Daoy (cell line): ENCODE measurements at regions not wholly inside any gene's neighbourhood (a gene's known extent, or its start where the extent isn't known, plus 50 kb on each side); places are given as distances from the start of the nearest gene placed in this dataset.
"Not testable (repeated sequence)": the region's sequence is repeated elsewhere in the genome, so short reads cannot be mapped to it uniquely, and the experiment has no call there.

Experiments
- DNase-seq: peaks from one replicate; pipeline ENCODE4 v3.0.0-alpha.2; 2015; ENCODE audit warnings: low read depth

GRCh38 chr16:19980632-19981265, 92.9 kb downstream of the GPR139 start:
- DNase-seq = peak; percentile 28

DNA sequence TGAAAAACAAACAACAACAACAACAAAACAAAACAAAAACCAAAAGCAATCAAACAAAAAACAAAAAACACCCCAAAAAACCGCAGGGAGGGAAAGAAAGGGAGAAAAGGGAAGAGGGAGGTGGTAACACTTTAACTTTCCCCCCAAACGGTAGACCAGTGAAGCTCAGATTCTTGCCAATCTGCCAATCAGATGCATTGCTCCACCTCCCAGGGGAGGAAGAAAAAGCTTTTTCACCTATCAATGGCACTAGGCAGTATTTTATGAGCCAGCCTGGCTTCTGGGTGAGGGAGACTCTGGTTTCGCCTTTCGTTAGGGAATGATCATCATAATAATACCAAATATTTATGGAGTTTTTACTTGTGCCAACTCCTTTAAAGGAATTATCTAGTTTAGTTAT, 94.1 kb downstream of the GPR139 start:
- DNase-seq = no peak

- DNase-seq = no peak
These were observed 90.0 kb upstream of the GPRC5B start for GRCh38 chr16:19974607-19975006.

DNA sequence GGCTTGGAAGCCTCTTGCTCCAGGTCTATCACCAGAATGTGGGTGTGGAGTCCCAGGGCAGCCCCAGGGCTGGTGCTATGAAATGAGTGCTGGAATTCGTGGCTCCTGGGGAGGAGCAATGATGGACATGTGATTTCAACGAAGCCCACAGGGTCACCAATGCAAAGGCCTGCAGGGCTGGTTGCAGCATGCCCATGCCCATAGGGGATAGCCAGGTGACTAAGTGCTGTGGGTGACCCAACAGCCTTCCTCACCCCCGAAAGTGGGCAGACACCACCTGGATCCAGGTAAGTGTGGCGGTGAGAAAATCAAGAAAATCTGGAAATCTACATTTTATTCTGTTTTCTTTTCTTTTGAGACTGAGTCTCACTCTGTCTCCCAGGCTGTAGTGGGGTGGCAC, 87.5 kb upstream of the GPRC5B start:
- DNase-seq = no peak

- DNase-seq = no peak
These were observed 84.4 kb upstream of the GPRC5B start for GRCh38 chr16:19968891-19969683.

DNA sequence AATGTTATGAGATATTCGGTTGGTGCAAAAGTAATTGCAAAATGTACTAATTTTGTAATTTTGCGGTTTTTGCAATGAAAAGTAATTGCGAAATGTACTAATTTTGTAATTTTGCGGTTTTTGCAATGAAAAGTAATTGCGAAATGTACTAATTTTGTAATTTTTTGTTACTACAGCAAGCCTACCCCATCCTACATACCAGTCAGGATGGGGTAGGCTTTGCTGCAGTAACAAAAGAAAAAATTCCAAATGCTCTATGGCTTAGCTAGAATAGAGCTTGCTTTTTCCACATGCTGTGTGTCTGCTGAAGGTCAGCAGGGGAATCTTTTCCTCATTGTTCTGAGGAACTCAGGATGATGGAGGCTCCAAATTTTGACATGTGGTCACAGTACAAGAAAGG, 83.3 kb upstream of the GPRC5B start:
- DNase-seq = no peak

DNA sequence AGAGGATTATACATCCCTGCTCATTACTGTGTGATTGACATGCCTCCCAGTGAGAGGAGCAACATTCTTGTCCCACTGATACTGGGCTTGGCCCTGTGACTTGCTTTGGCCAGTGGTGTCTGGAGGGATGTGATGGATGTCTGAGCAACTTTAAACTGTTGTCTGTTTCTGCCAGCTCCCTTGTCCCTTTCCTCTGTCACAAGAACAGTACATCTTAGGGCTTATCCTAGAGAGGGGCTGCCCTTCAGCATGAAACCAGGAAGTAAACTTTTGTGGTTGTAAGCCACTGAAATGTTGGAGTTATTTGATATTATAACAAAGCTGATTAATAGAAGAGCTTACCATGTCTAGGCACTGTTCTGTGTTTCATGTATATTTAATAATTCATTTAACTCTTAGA, 82.9 kb upstream of the GPRC5B start:
- DNase-seq = no peak

DNA sequence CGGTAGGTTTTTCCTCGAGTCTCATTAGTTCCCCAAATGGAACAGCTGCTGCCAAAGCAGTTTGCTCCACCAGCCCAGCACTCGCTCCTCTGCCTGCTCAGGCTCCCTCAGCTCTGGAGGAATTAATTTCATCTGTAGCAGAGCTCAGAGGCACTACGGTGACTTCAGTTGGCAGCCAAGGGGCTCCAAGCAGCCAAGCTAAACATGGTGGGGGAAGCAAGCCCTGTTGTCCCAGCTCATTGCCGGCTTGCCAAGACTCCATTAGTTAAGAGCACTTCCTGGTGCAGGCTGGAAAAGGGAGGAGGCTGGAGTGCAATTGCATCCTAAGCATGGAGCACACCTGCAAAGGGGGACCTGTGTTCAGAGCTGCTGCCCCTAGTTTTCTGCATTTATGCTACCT, 78.7 kb upstream of the GPRC5B start:
- peak; percentile 15 for DNase-seq

GRCh38 chr16:19960183-19960582, 75.5 kb upstream of the GPRC5B start:
- no peak for DNase-seq

GRCh38 chr16:19959736-19960135, 75.1 kb upstream of the GPRC5B start:
- DNase-seq = no peak

GRCh38 chr16:19955896-19956295, 71.2 kb upstream of the GPRC5B start:
- DNase-seq = not testable (repeated sequence)

- DNase-seq = not testable (repeated sequence)
These were observed 70.4 kb upstream of the GPRC5B start for GRCh38 chr16:19955084-19955483.

GRCh38 chr16:19948186-19949104, 63.8 kb upstream of the GPRC5B start:
- no peak for DNase-seq

DNA sequence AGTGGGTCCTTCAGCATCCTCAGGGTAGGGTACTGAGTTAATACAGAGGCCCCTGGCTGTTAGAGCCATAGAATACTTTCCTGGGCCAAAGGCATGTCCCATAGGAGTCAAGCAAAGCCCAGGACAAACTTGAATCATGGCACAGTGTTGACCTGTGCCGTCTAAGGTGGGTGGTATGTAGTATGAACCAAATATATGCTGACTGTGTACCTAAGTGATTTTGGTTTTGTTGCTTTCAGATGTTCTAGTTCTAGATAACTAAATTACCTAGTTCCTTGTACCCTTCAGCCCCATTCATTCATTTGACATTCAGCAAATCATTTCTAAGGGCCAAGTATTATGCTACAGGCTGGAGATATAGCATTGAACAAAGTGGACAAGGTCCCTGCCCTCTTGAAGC, 61.3 kb upstream of the GPRC5B start:
- DNase-seq = no peak

DNA sequence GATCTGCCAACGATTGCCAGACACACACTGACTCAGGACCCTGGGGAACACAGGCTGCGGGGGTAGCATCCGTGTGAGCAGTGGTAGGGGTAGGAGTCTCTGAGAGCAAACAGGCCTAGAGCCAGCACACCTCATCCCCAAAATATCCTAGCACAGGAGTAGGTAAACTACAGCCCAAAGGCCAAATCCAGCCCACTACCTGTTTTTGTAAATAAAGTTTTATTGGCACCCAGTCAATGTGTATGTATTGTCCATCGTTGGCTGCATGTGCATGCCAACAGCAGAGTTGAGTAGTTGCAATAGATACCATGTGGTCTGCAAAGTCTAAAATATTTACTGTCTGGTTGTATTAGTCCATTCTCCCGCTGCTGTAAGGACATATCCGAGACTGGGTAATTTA, 55.5 kb upstream of the GPRC5B start:
- DNase-seq = peak; percentile 24

- no peak for DNase-seq
These were observed 54.9 kb upstream of the GPRC5B start for GRCh38 chr16:19939553-19939952.

GRCh38 chr16:19938536-19938935, 53.9 kb upstream of the GPRC5B start:
- DNase-seq = no peak

DNA sequence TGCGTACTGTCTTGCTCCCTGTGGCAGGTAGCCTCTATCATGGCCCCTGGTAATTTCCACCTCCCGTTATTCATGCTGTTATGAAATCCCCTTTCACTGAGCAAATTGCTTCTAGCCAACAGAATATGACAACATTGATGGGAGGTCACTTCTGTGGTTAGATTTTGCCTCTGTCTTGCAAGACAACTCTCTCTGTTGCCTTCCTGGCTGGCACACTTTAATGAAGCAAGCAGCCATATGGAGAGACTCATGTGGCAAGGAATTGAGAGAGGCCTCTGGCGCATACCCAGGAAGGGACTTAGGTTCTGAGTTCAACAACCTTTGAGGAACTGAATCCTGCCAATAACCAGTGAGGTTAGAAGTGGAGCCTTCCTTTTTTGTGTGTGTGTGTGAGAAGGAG, 51.8 kb upstream of the GPRC5B start:
- no peak for DNase-seq

- no peak for DNase-seq
These were observed 51.0 kb upstream of the GPRC5B start for GRCh38 chr16:19935694-19936093.
